Spleen (tissue), 11 donors: ENCODE measurements at regions not wholly inside any gene's neighbourhood (a gene's known extent, or its start where the extent isn't known, plus 50 kb on each side); places are given as distances from the start of the nearest gene placed in this dataset.

Experiments used
- DNase-seq: peaks from one replicate; pipeline ENCODE4 v3.0.0-alpha.2; 2020
- H3K27ac ChIP-seq, 8 donors: fragments of 200-600 bp; sonication (generic) in 7 of 8; 1 replicate in 4 of 8; 2 replicates in 4 of 8; pipeline versions ENCODE4 v1.5.0 to v1.8.0; 2016 to 2021; ENCODE audit warnings: inconsistent platforms in 4 of 8, mild to moderate bottlenecking in 4 of 8, moderate library complexity in 1 of 8
- H3K27me3 ChIP-seq, 7 donors: fragments of 200-600 bp; sonication (generic) in 6 of 7; replicated peaks in 1 of 7; 1 replicate in 4 of 7; 2 replicates in 3 of 7; pipeline versions ENCODE4 v1.5.0 to v1.8.0; 2016 to 2021; ENCODE audit warnings: inconsistent platforms in 3 of 7, mild to moderate bottlenecking in 1 of 7
- H3K36me3 ChIP-seq, 6 donors: fragments of 200-600 bp; sonication (generic) in 5 of 6; 1 replicate in 4 of 6; 2 replicates in 2 of 6; pipeline versions ENCODE4 v1.5.0 to v1.8.0; 2016 to 2021; ENCODE audit warnings: inconsistent platforms in 2 of 6
- H3K4me1 ChIP-seq, 6 donors: fragments of 200-600 bp; sonication (generic) in 5 of 6; 1 replicate in 3 of 6; 2 replicates in 3 of 6; pipeline versions ENCODE4 v1.5.0 to v1.8.0; 2016 to 2021; ENCODE audit warnings: inconsistent platforms in 3 of 6
- H3K4me3 ChIP-seq, 8 donors: fragments of 200-600 bp; sonication (generic) in 7 of 8; 1 replicate in 4 of 8; 2 replicates in 4 of 8; pipeline versions ENCODE4 v1.5.0 to v1.8.0; 2016 to 2021; ENCODE audit warnings: inconsistent platforms in 4 of 8, mild to moderate bottlenecking in 4 of 8, moderate library complexity in 2 of 8
- H3K9me3 ChIP-seq, 8 donors: fragments of 200-600 bp; sonication (generic) in 7 of 8; 1 replicate in 4 of 8; 2 replicates in 4 of 8; pipeline versions ENCODE4 v1.5.0 to v1.8.0; 2016 to 2021; ENCODE audit warnings: inconsistent platforms in 4 of 8
- CTCF ChIP-seq, 11 experiments: fragments of 200-600 bp in 7 of 11; fragments of 450-650 bp in 4 of 11; sonication (generic) in 4 of 11; IDR thresholded peaks in 8 of 11; conservative IDR thresholded peaks in 3 of 11; 1 replicate in 7 of 11; 2 replicates in 4 of 11; pipeline versions ENCODE4 v1.4.0 to v1.8.0; 2016 to 2021; ENCODE audit warnings: antibody characterized with exemption in 11 of 11, inconsistent platforms in 4 of 11, mild to moderate bottlenecking in 1 of 11
- POLR2A ChIP-seq, 3 donors: fragments of 450-650 bp; IDR thresholded peaks; one replicate each; pipeline ENCODE4 v1.5.1; 2017; ENCODE audit warnings: antibody characterized with exemption in 3 of 3, mild to moderate bottlenecking in 1 of 3
- POLR2AphosphoS5 ChIP-seq, 3 donors: sonication (generic); formaldehyde crosslinking; IDR thresholded peaks; one replicate each; pipeline ENCODE4 v1.5.1; 2017; ENCODE audit warnings: antibody characterized with exemption in 3 of 3
- WGBS, 5 donors: extraction: QIAGEN DNeasy Blood & Tissue Kit in 3 of 5; methylation state at CpG; one replicate each; pipeline versions ENCODE4 v1.1.5 to v1.1.7; 2013 to 2018; 5-methylcytosine and 5-hydroxymethylcytosine counted together
- intact Hi-C: fragments of 100-400 bp; cut with DNase I; formaldehyde crosslinking; loops from one replicate; pipeline ENCODE4 v1.15.0; 2023; ENCODE audit warnings: low total_unique reads
- donor health status: healthy with polysubstance abuse.
- donor health status: DM: no; HTN: no; CAD: no; lungs with moderate emphysema.
- donor health status: DM: no; HTN: no; CAD: no.
- donor health status: Bipolar disorder and iron deficiency.
- donor health status: healthy.
- donor health status: DM: no; HTN: no; CAD: no.
- donor health status: DM: yes; HTN: yes; CAD: no.

GRCh38 chr13:73440296-73440895 lies 381.6 kb downstream of the KLF5 start:
- Histone ChIP-seq H3K27me3 (no peaks in the 10 kb centered on the region), H3K4me1 (no peaks in the 10 kb centered on the region), H3K9me3 (peaks cover 20 to 95% (median 79%) of the 10 kb centered on the region in 8 donors), H3K27ac (no peak overlapping the region), H3K4me3 (no peak overlapping the region), H3K36me3 (no peaks in the 10 kb centered on the region)
- TF ChIP-seq POLR2AphosphoS5 (IDR thresholded peaks at IDR 0.05) = no peak
- TF ChIP-seq CTCF (IDR thresholded peaks at IDR 0.05 in 8 of 11, conservative IDR thresholded peaks at IDR 0.05 in 3 of 11) = no peak
- TF ChIP-seq POLR2A (IDR thresholded peaks at IDR 0.05) = no peak
- no peak for DNase-seq
- 84 to 96% (median 88%) methylated on average over 3 of the region's 3 CpGs for WGBS, 5 donors
- intact Hi-C loops = no loop called here

- H3K4me1 ChIP-seq = no peaks in the 10 kb centered on the region
- TF ChIP-seq CTCF (IDR thresholded peaks at IDR 0.05 in 8 of 11, conservative IDR thresholded peaks at IDR 0.05 in 3 of 11) = no peak
- no peak for TF ChIP-seq POLR2A (IDR thresholded peaks at IDR 0.05)
- TF ChIP-seq POLR2AphosphoS5 (IDR thresholded peaks at IDR 0.05) = no peak
- intact Hi-C loops = no loop called here
- no peak overlapping the region for H3K4me3 ChIP-seq
- H3K27ac ChIP-seq = no peak overlapping the region
- DNase-seq = no peak
- no peaks in the 10 kb centered on the region for H3K27me3 ChIP-seq
- WGBS, 5 donors = 68 to 83% (median 81%) methylated on average over 2 of the region's 2 CpGs
- H3K9me3 ChIP-seq = peaks cover 0 to 34% (median 19%) of the 10 kb centered on the region in 8 donors
- no peaks in the 10 kb centered on the region for H3K36me3 ChIP-seq
Observed at GRCh38 chr13:73433890-73434289, 375.1 kb downstream of the KLF5 start.

- Histone ChIP-seq H3K4me3 (no peak overlapping the region), H3K27ac (no peak overlapping the region), H3K9me3 (peaks cover 0 to 30% (median 14%) of the 10 kb centered on the region in 8 donors), H3K27me3 (no peaks in the 10 kb centered on the region), H3K36me3 (no peaks in the 10 kb centered on the region), H3K4me1 (no peaks in the 10 kb centered on the region)
- TF ChIP-seq POLR2A (IDR thresholded peaks at IDR 0.05) = no peak
- TF ChIP-seq POLR2AphosphoS5 (IDR thresholded peaks at IDR 0.05) = no peak
- no peak for TF ChIP-seq CTCF (IDR thresholded peaks at IDR 0.05 in 8 of 11, conservative IDR thresholded peaks at IDR 0.05 in 3 of 11)
- intact Hi-C loops = no loop called here
- DNase-seq = no peak
- 32 to 60% (median 46%) methylated on average over 1 of the region's 1 CpG for WGBS, 5 donors
Observed at GRCh38 chr13:73433458-73433857, 374.7 kb downstream of the KLF5 start.

- 88 to 100% (median 98%) methylated on average over 1 of the region's 1 CpG for WGBS, 5 donors
- no peak for TF ChIP-seq CTCF (IDR thresholded peaks at IDR 0.05 in 8 of 11, conservative IDR thresholded peaks at IDR 0.05 in 3 of 11)
- TF ChIP-seq POLR2A (IDR thresholded peaks at IDR 0.05) = no peak
- TF ChIP-seq POLR2AphosphoS5 (IDR thresholded peaks at IDR 0.05) = no peak
- no peaks in the 10 kb centered on the region for H3K27me3 ChIP-seq
- intact Hi-C loops = no loop called here
- H3K36me3 ChIP-seq = no peaks in the 10 kb centered on the region
- H3K9me3 ChIP-seq = peaks cover 0 to 5% (median 0%) of the 10 kb centered on the region in 8 donors
- DNase-seq = no peak
- H3K27ac ChIP-seq = no peak overlapping the region
- no peak overlapping the region for H3K4me3 ChIP-seq
- no peaks in the 10 kb centered on the region for H3K4me1 ChIP-seq
Observed at GRCh38 chr13:73429701-73430100, 370.9 kb downstream of the KLF5 start.
